ENCODE measurements at regions not wholly inside any gene's neighbourhood (a gene's known extent, or its start where the extent isn't known, plus 50 kb on each side); places are given as distances from the start of the nearest gene placed in this dataset.

- no peaks in the 10 kb centered on the region for H3K36me3 ChIP-seq
- H3K4me3 ChIP-seq (ENCODE audit: low read depth in 1 of 2, low read length in 1 of 2), result no peak overlapping the region
- no peaks in the 10 kb centered on the region for H3K9me3 ChIP-seq
- no peak for TF ChIP-seq CTCF (IDR thresholded peaks at IDR 0.05)
- no peak overlapping the region for H3K27ac ChIP-seq
- no peaks in the 10 kb centered on the region for H3K27me3 ChIP-seq
- H3K4me1 ChIP-seq (ENCODE audit: control insufficient read depth in 1 of 2, insufficient read depth in 1 of 2, low read depth in 1 of 2, low read length in 1 of 2), result no peaks in the 10 kb centered on the region
Observed at GRCh38 chr3:106431721-106432120, 562.9 kb upstream of the CBLB start.

- Histone ChIP-seq H3K4me1 (ENCODE audit: control insufficient read depth in 1 of 2, insufficient read depth in 1 of 2, low read depth in 1 of 2, low read length in 1 of 2) (no peaks in the 10 kb centered on the region), H3K27ac (no peak overlapping the region), H3K4me3 (ENCODE audit: low read depth in 1 of 2, low read length in 1 of 2) (no peak overlapping the region), H3K36me3 (no peaks in the 10 kb centered on the region), H3K9me3 (no peaks in the 10 kb centered on the region), H3K27me3 (no peaks in the 10 kb centered on the region)
- TF ChIP-seq CTCF (IDR thresholded peaks at IDR 0.05), result no peak
Observed at GRCh38 chr3:106435899-106436453, 567.2 kb upstream of the CBLB start.

- H3K36me3 ChIP-seq, result no peaks in the 10 kb centered on the region
- H3K4me1 ChIP-seq (ENCODE audit: control insufficient read depth in 1 of 2, insufficient read depth in 1 of 2, low read depth in 1 of 2, low read length in 1 of 2), result no peaks in the 10 kb centered on the region
- H3K27me3 ChIP-seq, result no peaks in the 10 kb centered on the region
- no peak overlapping the region for H3K4me3 ChIP-seq (ENCODE audit: low read depth in 1 of 2, low read length in 1 of 2)
- H3K9me3 ChIP-seq, result no peaks in the 10 kb centered on the region
- TF ChIP-seq CTCF (IDR thresholded peaks at IDR 0.05), result no peak
- H3K27ac ChIP-seq, result no peak overlapping the region
Observed at GRCh38 chr3:106438887-106439286, 570.1 kb upstream of the CBLB start.

- H3K9me3 ChIP-seq, result no peaks in the 10 kb centered on the region
- H3K27ac ChIP-seq, result no peak overlapping the region
- no peak for TF ChIP-seq CTCF (IDR thresholded peaks at IDR 0.05)
- H3K4me3 ChIP-seq (ENCODE audit: low read depth in 1 of 2, low read length in 1 of 2), result no peak overlapping the region
- H3K4me1 ChIP-seq (ENCODE audit: control insufficient read depth in 1 of 2, insufficient read depth in 1 of 2, low read depth in 1 of 2, low read length in 1 of 2), result no peaks in the 10 kb centered on the region
- no peaks in the 10 kb centered on the region for H3K27me3 ChIP-seq
- H3K36me3 ChIP-seq, result no peaks in the 10 kb centered on the region
Observed at GRCh38 chr3:106440672-106441071, 571.9 kb upstream of the CBLB start.

GRCh38 chr3:106446271-106446670 lies 577.5 kb upstream of the CBLB start:
- Histone ChIP-seq H3K4me3 (ENCODE audit: low read depth in 1 of 2, low read length in 1 of 2) (no peak overlapping the region), H3K9me3 (no peaks in the 10 kb centered on the region), H3K36me3 (no peaks in the 10 kb centered on the region), H3K27ac (no peak overlapping the region), H3K27me3 (no peaks in the 10 kb centered on the region), H3K4me1 (ENCODE audit: control insufficient read depth in 1 of 2, insufficient read depth in 1 of 2, low read depth in 1 of 2, low read length in 1 of 2) (no peaks in the 10 kb centered on the region)
- TF ChIP-seq CTCF (IDR thresholded peaks at IDR 0.05), result no peak

All from neutrophil (primary cell).